ENCODE measurements at regions not wholly inside any gene's neighbourhood (a gene's known extent, or its start where the extent isn't known, plus 50 kb on each side); places are given as distances from the start of the nearest gene placed in this dataset.

DNA sequence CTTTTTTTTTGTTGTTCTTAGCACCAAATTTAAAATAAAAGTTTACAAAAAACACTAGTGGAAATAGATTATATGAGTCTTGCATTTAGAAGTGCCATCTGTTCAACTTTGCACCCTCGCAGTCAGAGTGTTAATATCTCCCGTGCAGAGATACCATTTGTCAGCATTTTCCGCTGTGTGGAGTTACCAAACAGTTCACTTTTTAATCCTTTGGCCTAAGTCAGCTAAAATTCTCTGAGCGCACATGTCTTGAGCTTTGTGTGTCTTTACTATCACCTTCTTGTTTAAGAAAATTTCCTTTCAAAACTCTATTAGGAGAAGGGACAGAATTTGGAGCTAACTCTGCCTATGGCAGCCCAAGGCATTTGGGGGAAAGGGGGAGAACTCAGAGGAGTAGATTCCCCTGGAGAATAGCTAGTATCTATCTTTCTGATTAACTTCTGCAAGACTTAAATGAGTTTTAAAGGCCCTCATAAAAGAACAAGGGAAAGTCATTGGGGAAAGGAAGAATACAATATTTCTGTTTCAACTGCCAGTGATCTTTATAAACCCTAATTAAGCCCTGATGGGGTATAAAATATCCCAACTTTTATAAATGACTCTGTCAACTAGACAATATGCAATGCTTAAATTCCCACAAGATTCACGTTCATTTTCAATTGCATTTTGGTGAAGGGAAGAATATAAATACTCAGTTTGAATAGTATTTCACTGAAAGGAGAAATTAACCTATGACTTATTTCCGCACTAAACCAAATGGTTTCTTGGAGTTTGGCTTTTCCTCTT, 114.9 kb upstream of the RAB11FIP2 start:
- no peaks in the 10 kb centered on the region for H3K36me3 ChIP-seq (ENCODE audit: control insufficient read depth, insufficient read depth, low read length)
- no peak overlapping the region for H3K27ac ChIP-seq (ENCODE audit: extremely low read depth, low read depth, low read length)
- H2AFZ ChIP-seq (ENCODE audit: low read depth, low read length): no peak overlapping the region
- H4K20me1 ChIP-seq (replicated peaks; ENCODE audit: control insufficient read depth, insufficient read depth, low read length): no peaks in the 10 kb centered on the region
- no peak overlapping the region for H3K4me2 ChIP-seq (ENCODE audit: insufficient read depth, low read length)
- FAIRE-seq (no peak), ATAC-seq (no peak), DNase-seq (ENCODE audit: extremely low read depth in 1 of 4, low spot score in 3 of 4) (no peak)
- H3K79me2 ChIP-seq (ENCODE audit: control insufficient read depth, insufficient read depth, low read length): no peaks in the 10 kb centered on the region
- TF ChIP-seq ZNF316 (IDR thresholded peaks at IDR 0.05) (peak; percentile 23; the same call in 1 of the 2 replicates), SMARCA4 (IDR thresholded peaks at IDR 0.05) (no peak), ZNF785 (CRISPR knock-in tag; IDR thresholded peaks at IDR 0.05) (no peak)
- BruUV-seq (replicated peaks): no TSS peak
- no peaks in the 10 kb centered on the region for H3K9me3 ChIP-seq (replicated peaks; ENCODE audit: control insufficient read depth, insufficient read depth, low read depth, low read length)
- CTCF ChIA-PET (ENCODE audit: low intra/inter-chr PET ratio): no interaction called here
- no peaks in the 10 kb centered on the region for H3K4me1 ChIP-seq (replicated peaks in 1 of 2; ENCODE audit: control insufficient read depth in 2 of 2, insufficient read depth in 2 of 2, low read length in 2 of 2)
- H3K9ac ChIP-seq (ENCODE audit: insufficient read depth in 1 of 2, low read depth in 2 of 2, low read length in 2 of 2): no peak overlapping the region
- H3K4me3 ChIP-seq: no peak overlapping the region
- POLR2A ChIA-PET: no interaction called here
- 3% methylated on average over 6 of the region's 6 CpGs for WGBS (ENCODE audit: insufficient coverage, low coverage, missing lambda C conversion rate)
- intact Hi-C loops (cut with micrococcal nuclease) (no loop called here), in situ Hi-C loops (cut with MboI) (no loop called here)
- H3K27me3 ChIP-seq (ENCODE audit: control insufficient read depth in 2 of 2, insufficient read depth in 2 of 2, low read length in 2 of 2): peaks cover 2 to 10% of the 10 kb centered on the region in 2 experiments
- H3K9me1 ChIP-seq (ENCODE audit: control insufficient read depth, insufficient read depth, low read length): no peaks in the 10 kb centered on the region

DNA sequence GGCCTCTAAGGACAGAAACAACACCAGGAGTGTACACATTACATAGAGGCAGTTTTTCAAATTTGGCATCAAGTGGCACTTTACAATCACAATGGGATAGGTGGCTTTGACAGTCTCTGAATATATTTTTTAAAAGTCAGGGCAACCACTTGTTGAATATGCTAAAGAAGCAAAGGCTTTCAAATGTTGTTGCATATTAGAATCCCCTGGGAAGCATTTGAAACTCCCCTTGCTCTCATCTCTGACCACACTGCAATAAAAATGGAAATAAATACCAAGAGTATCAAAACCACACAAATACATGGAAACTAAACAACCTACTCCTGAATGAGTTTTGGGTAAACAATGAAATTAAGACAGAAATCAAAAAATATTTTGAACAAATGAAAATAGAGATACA, 106.5 kb upstream of the RAB11FIP2 start:
- Histone ChIP-seq H3K4me2 (ENCODE audit: insufficient read depth, low read length) (no peak overlapping the region), H3K27me3 (ENCODE audit: control insufficient read depth in 2 of 2, insufficient read depth in 2 of 2, low read length in 2 of 2) (no peaks in the 10 kb centered on the region), H3K4me1 (replicated peaks in 1 of 2; ENCODE audit: control insufficient read depth in 2 of 2, insufficient read depth in 2 of 2, low read length in 2 of 2) (no peaks in the 10 kb centered on the region), H2AFZ (ENCODE audit: low read depth, low read length) (no peak overlapping the region), H3K9me1 (ENCODE audit: control insufficient read depth, insufficient read depth, low read length) (no peaks in the 10 kb centered on the region), H3K36me3 (ENCODE audit: control insufficient read depth, insufficient read depth, low read length) (no peaks in the 10 kb centered on the region), H3K27ac (ENCODE audit: extremely low read depth, low read depth, low read length) (no peak overlapping the region), H3K4me3 (no peak overlapping the region), H4K20me1 (replicated peaks; ENCODE audit: control insufficient read depth, insufficient read depth, low read length) (no peaks in the 10 kb centered on the region), H3K9me3 (replicated peaks; ENCODE audit: control insufficient read depth, insufficient read depth, low read depth, low read length) (no peaks in the 10 kb centered on the region), H3K79me2 (ENCODE audit: control insufficient read depth, insufficient read depth, low read length) (no peaks in the 10 kb centered on the region), H3K9ac (ENCODE audit: insufficient read depth in 1 of 2, low read depth in 2 of 2, low read length in 2 of 2) (no peak overlapping the region)
- ChIA-PET POLR2A (no interaction called here), CTCF (ENCODE audit: low intra/inter-chr PET ratio) (no interaction called here)
- in situ Hi-C loops (cut with MboI) (no loop called here), intact Hi-C loops (cut with micrococcal nuclease) (no loop called here)
- BruUV-seq (replicated peaks): no TSS peak
- ATAC-seq (no peak), FAIRE-seq (no peak), DNase-seq (ENCODE audit: extremely low read depth in 1 of 4, low spot score in 3 of 4) (no peak)
- no peak for TF ChIP-seq XRCC3 (IDR thresholded peaks at IDR 0.05)
- no peak for TF ChIP-seq MBD2 (IDR thresholded peaks at IDR 0.05; ENCODE audit: borderline replicate concordance, low read depth)
- no peak for TF ChIP-seq PHTF2 (CRISPR knock-in tag; IDR thresholded peaks at IDR 0.05)
- no peak for TF ChIP-seq FOXK2 (conservative IDR thresholded peaks at IDR 0.05 in 1 of 2, IDR thresholded peaks at IDR 0.05 in 1 of 2; ENCODE audit: low read depth in 2 of 2)
- TF ChIP-seq ZBTB8A (IDR thresholded peaks at IDR 0.05; ENCODE audit: partially characterized antibody): no peak
- TF ChIP-seq PCBP2 (IDR thresholded peaks at IDR 0.05; ENCODE audit: low read depth, low read length, poor library complexity, severe bottlenecking): no peak
- TF ChIP-seq, protein P1, sequence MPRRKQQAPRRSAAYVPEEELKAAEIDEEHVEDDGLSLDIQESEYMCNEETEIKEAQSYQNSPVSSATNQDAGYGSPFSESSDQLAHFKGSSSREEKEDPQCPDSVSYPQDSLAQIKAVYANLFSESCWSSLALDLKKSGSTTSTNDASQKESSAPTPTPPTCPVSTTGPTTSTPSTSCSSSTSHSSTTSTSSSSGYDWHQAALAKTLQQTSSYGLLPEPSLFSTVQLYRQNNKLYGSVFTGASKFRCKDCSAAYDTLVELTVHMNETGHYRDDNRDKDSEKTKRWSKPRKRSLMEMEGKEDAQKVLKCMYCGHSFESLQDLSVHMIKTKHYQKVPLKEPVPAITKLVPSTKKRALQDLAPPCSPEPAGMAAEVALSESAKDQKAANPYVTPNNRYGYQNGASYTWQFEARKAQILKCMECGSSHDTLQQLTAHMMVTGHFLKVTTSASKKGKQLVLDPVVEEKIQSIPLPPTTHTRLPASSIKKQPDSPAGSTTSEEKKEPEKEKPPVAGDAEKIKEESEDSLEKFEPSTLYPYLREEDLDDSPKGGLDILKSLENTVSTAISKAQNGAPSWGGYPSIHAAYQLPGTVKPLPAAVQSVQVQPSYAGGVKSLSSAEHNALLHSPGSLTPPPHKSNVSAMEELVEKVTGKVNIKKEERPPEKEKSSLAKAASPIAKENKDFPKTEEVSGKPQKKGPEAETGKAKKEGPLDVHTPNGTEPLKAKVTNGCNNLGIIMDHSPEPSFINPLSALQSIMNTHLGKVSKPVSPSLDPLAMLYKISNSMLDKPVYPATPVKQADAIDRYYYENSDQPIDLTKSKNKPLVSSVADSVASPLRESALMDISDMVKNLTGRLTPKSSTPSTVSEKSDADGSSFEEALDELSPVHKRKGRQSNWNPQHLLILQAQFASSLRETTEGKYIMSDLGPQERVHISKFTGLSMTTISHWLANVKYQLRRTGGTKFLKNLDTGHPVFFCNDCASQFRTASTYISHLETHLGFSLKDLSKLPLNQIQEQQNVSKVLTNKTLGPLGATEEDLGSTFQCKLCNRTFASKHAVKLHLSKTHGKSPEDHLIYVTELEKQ (CRISPR knock-in tag; IDR thresholded peaks at IDR 0.05): no peak
- no peak for TF ChIP-seq CBFA2T3 (IDR thresholded peaks at IDR 0.05)
- TF ChIP-seq, protein P2, sequence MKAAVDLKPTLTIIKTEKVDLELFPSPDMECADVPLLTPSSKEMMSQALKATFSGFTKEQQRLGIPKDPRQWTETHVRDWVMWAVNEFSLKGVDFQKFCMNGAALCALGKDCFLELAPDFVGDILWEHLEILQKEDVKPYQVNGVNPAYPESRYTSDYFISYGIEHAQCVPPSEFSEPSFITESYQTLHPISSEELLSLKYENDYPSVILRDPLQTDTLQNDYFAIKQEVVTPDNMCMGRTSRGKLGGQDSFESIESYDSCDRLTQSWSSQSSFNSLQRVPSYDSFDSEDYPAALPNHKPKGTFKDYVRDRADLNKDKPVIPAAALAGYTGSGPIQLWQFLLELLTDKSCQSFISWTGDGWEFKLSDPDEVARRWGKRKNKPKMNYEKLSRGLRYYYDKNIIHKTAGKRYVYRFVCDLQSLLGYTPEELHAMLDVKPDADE (conservative IDR thresholded peaks at IDR 0.05; ENCODE audit: control insufficient read depth, low read depth, low read length): no peak
- TF ChIP-seq FOXM1 (IDR thresholded peaks at IDR 0.05; ENCODE audit: low read depth): no peak
- no peak for TF ChIP-seq FOXM1 (CRISPR knock-in tag; IDR thresholded peaks at IDR 0.05; ENCODE audit: low read depth)
